ENCODE measurements at regions not wholly inside any gene's neighbourhood (a gene's known extent, or its start where the extent isn't known, plus 50 kb on each side); places are given as distances from the start of the nearest gene placed in this dataset.

DNA sequence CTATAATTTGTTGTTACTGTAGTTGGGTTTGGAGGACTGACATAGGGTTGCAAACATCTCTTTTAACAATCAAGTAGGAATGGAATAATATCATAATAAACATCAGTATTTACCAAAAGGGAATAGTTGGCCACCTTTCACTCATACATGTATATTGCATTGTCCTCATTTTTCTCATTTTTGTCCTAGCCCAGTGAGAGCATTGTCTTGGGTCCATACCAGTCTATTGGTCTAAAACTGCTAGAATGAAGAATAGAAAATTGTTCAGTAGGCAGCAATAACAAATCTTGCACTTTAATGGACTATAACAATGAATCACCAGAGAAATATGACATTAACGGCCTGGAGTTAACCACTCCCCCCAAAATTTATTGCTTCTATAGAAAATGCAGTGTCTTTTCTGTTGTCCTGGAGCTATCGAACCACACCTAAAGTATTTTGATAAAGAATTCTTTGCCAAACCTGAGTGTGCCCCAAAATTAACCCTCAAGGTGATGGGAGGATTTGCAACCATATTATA is 80.9 kb upstream of the IL33 start:
- TF ChIP-seq, protein P1, sequence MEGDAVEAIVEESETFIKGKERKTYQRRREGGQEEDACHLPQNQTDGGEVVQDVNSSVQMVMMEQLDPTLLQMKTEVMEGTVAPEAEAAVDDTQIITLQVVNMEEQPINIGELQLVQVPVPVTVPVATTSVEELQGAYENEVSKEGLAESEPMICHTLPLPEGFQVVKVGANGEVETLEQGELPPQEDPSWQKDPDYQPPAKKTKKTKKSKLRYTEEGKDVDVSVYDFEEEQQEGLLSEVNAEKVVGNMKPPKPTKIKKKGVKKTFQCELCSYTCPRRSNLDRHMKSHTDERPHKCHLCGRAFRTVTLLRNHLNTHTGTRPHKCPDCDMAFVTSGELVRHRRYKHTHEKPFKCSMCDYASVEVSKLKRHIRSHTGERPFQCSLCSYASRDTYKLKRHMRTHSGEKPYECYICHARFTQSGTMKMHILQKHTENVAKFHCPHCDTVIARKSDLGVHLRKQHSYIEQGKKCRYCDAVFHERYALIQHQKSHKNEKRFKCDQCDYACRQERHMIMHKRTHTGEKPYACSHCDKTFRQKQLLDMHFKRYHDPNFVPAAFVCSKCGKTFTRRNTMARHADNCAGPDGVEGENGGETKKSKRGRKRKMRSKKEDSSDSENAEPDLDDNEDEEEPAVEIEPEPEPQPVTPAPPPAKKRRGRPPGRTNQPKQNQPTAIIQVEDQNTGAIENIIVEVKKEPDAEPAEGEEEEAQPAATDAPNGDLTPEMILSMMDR (IDR thresholded peaks at IDR 0.05; ENCODE audit: poor library complexity, severe bottlenecking): no peak
- TF ChIP-seq MXI1 (conservative IDR thresholded peaks at IDR 0.05; ENCODE audit: poor library complexity, severe bottlenecking) (no peak), POLR2AphosphoS5 (IDR thresholded peaks at IDR 0.05) (no peak), SMC3 (conservative IDR thresholded peaks at IDR 0.05; ENCODE audit: poor library complexity) (no peak), TAF1 (IDR thresholded peaks at IDR 0.05; ENCODE audit: low read depth) (no peak), EZH2 (IDR thresholded peaks at IDR 0.05; ENCODE audit: borderline replicate concordance, insufficient read depth, low read length, poor library complexity, severe bottlenecking) (no peak), RAD21 (conservative IDR thresholded peaks at IDR 0.05) (no peak), EP300 (conservative IDR thresholded peaks at IDR 0.05; ENCODE audit: poor library complexity, severe bottlenecking) (no peak)
- TF ChIP-seq, protein P2, sequence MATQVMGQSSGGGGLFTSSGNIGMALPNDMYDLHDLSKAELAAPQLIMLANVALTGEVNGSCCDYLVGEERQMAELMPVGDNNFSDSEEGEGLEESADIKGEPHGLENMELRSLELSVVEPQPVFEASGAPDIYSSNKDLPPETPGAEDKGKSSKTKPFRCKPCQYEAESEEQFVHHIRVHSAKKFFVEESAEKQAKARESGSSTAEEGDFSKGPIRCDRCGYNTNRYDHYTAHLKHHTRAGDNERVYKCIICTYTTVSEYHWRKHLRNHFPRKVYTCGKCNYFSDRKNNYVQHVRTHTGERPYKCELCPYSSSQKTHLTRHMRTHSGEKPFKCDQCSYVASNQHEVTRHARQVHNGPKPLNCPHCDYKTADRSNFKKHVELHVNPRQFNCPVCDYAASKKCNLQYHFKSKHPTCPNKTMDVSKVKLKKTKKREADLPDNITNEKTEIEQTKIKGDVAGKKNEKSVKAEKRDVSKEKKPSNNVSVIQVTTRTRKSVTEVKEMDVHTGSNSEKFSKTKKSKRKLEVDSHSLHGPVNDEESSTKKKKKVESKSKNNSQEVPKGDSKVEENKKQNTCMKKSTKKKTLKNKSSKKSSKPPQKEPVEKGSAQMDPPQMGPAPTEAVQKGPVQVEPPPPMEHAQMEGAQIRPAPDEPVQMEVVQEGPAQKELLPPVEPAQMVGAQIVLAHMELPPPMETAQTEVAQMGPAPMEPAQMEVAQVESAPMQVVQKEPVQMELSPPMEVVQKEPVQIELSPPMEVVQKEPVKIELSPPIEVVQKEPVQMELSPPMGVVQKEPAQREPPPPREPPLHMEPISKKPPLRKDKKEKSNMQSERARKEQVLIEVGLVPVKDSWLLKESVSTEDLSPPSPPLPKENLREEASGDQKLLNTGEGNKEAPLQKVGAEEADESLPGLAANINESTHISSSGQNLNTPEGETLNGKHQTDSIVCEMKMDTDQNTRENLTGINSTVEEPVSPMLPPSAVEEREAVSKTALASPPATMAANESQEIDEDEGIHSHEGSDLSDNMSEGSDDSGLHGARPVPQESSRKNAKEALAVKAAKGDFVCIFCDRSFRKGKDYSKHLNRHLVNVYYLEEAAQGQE (IDR thresholded peaks at IDR 0.05; ENCODE audit: borderline replicate concordance): no peak
- no peaks in the 10 kb centered on the region for H3F3A ChIP-seq (ENCODE audit: insufficient read depth, low read length, poor library complexity, severe bottlenecking)
- no peak overlapping the region for H3K27ac ChIP-seq (ENCODE audit: low read length)
- no peaks in the 10 kb centered on the region for H3K9me3 ChIP-seq (ENCODE audit: low read length)
- H3K9ac ChIP-seq (ENCODE audit: low read length): no peak overlapping the region
- no peak overlapping the region for H3K4me2 ChIP-seq (ENCODE audit: low read length)
- no peak overlapping the region for H2AFZ ChIP-seq (ENCODE audit: low read depth, low read length)
- no peaks in the 10 kb centered on the region for H4K20me1 ChIP-seq (ENCODE audit: insufficient read depth)
- no peaks in the 10 kb centered on the region for H3K27me3 ChIP-seq (ENCODE audit: insufficient read depth, low read depth, low read length)
- H3K36me3 ChIP-seq (ENCODE audit: insufficient read depth, low read length): no peaks in the 10 kb centered on the region
- H3K9me2 ChIP-seq (ENCODE audit: insufficient read depth, low read length): no peaks in the 10 kb centered on the region
- H3K79me2 ChIP-seq (replicated peaks; ENCODE audit: insufficient read depth, low read length): no peaks in the 10 kb centered on the region
- H3K4me3 ChIP-seq (ENCODE audit: low read length): no peak overlapping the region

DNA sequence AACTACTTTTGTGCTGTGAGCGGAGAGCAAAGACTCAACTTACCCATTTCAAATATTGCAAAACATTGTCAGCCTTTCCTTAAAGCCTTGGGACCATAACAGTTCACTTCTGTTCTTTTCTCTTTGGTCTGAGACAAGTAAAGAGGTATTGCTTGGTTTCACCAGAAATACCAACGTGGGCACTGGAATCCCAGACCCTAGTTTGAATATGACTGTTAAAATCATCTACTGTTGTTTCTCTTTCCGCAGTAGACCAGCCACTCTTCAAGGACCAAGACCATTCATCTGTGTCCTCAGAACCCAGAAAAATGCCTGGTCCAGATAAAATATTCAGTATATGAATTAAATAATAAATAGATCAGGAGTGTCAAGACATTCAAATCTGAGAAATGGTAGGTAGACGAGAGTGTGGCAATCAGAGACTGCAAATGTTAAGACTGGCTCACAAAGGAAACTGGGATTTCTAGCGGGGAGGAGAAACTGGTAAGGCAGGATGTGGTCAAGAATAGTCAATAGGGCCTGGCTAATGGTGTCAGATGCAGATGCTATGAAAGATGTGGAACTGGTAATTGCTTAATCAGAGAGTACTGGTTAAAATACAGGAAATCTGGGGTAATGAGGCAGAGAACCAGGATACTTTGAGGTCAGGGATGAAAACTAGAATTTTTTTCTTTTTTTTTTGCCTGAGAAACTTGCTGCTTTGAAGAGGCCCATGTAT is 82.1 kb upstream of the IL33 start:
- no peaks in the 10 kb centered on the region for H4K20me1 ChIP-seq (ENCODE audit: insufficient read depth)
- H3K27ac ChIP-seq (ENCODE audit: low read length): no peak overlapping the region
- no peak overlapping the region for H2AFZ ChIP-seq (ENCODE audit: low read depth, low read length)
- H3K9me3 ChIP-seq (ENCODE audit: low read length): no peaks in the 10 kb centered on the region
- H3K79me2 ChIP-seq (replicated peaks; ENCODE audit: insufficient read depth, low read length): no peaks in the 10 kb centered on the region
- no peak overlapping the region for H3K9ac ChIP-seq (ENCODE audit: low read length)
- TF ChIP-seq SMC3 (conservative IDR thresholded peaks at IDR 0.05; ENCODE audit: poor library complexity): no peak
- H3K4me2 ChIP-seq (ENCODE audit: low read length): no peak overlapping the region
- no peaks in the 10 kb centered on the region for H3K9me2 ChIP-seq (ENCODE audit: insufficient read depth, low read length)
- no peak overlapping the region for H3K4me3 ChIP-seq (ENCODE audit: low read length)
- H3F3A ChIP-seq (ENCODE audit: insufficient read depth, low read length, poor library complexity, severe bottlenecking): no peaks in the 10 kb centered on the region
- no peaks in the 10 kb centered on the region for H3K36me3 ChIP-seq (ENCODE audit: insufficient read depth, low read length)
- H3K27me3 ChIP-seq (ENCODE audit: insufficient read depth, low read depth, low read length): no peaks in the 10 kb centered on the region
